ENCODE measurements at regions not wholly inside any gene's neighbourhood (a gene's known extent, or its start where the extent isn't known, plus 50 kb on each side); places are given as distances from the start of the nearest gene placed in this dataset.

- Histone ChIP-seq H3K9ac (ENCODE audit: low read length in 2 of 2) (no peak overlapping the region), H3K27me3 (ENCODE audit: control insufficient read depth in 1 of 2, insufficient read depth in 2 of 2, low read length in 2 of 2) (no peaks in the 10 kb centered on the region), H3K36me3 (ENCODE audit: control insufficient read depth in 2 of 2, insufficient read depth in 2 of 2, low read length in 2 of 2) (no peaks in the 10 kb centered on the region), H3K27ac (ENCODE audit: low read length) (no peak overlapping the region), H3K4me3 (ENCODE audit: low read length in 2 of 2) (no peak overlapping the region), H3K4me1 (ENCODE audit: control insufficient read depth, insufficient read depth, low read length) (no peaks in the 10 kb centered on the region), H3K9me3 (ENCODE audit: control insufficient read depth in 2 of 2, low read length in 2 of 2) (no peaks in the 10 kb centered on the region)
Observed at GRCh38 chr4:3353752-3354454, 61.1 kb downstream of the RGS12 start.

GRCh38 chr4:3354455-3354811 lies 61.6 kb downstream of the RGS12 start:
- H3K27me3 ChIP-seq (ENCODE audit: control insufficient read depth in 1 of 2, insufficient read depth in 2 of 2, low read length in 2 of 2), result no peaks in the 10 kb centered on the region
- H3K36me3 ChIP-seq (ENCODE audit: control insufficient read depth in 2 of 2, insufficient read depth in 2 of 2, low read length in 2 of 2), result no peaks in the 10 kb centered on the region
- no peak overlapping the region for H3K4me3 ChIP-seq (ENCODE audit: low read length in 2 of 2)
- H3K9me3 ChIP-seq (ENCODE audit: control insufficient read depth in 2 of 2, low read length in 2 of 2), result no peaks in the 10 kb centered on the region
- H3K4me1 ChIP-seq (ENCODE audit: control insufficient read depth, insufficient read depth, low read length), result no peaks in the 10 kb centered on the region
- H3K27ac ChIP-seq (ENCODE audit: low read length), result no peak overlapping the region
- no peak overlapping the region for H3K9ac ChIP-seq (ENCODE audit: low read length in 2 of 2)

GRCh38 chr4:3355266-3355748 lies 62.5 kb downstream of the RGS12 start:
- Histone ChIP-seq H3K36me3 (ENCODE audit: control insufficient read depth in 2 of 2, insufficient read depth in 2 of 2, low read length in 2 of 2) (no peaks in the 10 kb centered on the region), H3K27me3 (ENCODE audit: control insufficient read depth in 1 of 2, insufficient read depth in 2 of 2, low read length in 2 of 2) (no peaks in the 10 kb centered on the region), H3K9me3 (ENCODE audit: control insufficient read depth in 2 of 2, low read length in 2 of 2) (no peaks in the 10 kb centered on the region), H3K27ac (ENCODE audit: low read length) (no peak overlapping the region), H3K4me1 (ENCODE audit: control insufficient read depth, insufficient read depth, low read length) (no peaks in the 10 kb centered on the region), H3K4me3 (ENCODE audit: low read length in 2 of 2) (no peak overlapping the region), H3K9ac (ENCODE audit: low read length in 2 of 2) (no peak overlapping the region)

- no peaks in the 10 kb centered on the region for H3K9me3 ChIP-seq (ENCODE audit: control insufficient read depth in 2 of 2, low read length in 2 of 2)
- no peak overlapping the region for H3K4me3 ChIP-seq (ENCODE audit: low read length in 2 of 2)
- no peak overlapping the region for H3K9ac ChIP-seq (ENCODE audit: low read length in 2 of 2)
- no peaks in the 10 kb centered on the region for H3K4me1 ChIP-seq (ENCODE audit: control insufficient read depth, insufficient read depth, low read length)
- no peaks in the 10 kb centered on the region for H3K36me3 ChIP-seq (ENCODE audit: control insufficient read depth in 2 of 2, insufficient read depth in 2 of 2, low read length in 2 of 2)
- no peak overlapping the region for H3K27ac ChIP-seq (ENCODE audit: low read length)
- no peaks in the 10 kb centered on the region for H3K27me3 ChIP-seq (ENCODE audit: control insufficient read depth in 1 of 2, insufficient read depth in 2 of 2, low read length in 2 of 2)
Observed at GRCh38 chr4:3358656-3359055, 65.8 kb downstream of the RGS12 start.

- Histone ChIP-seq H3K4me3 (ENCODE audit: low read length in 2 of 2) (no peak overlapping the region), H3K4me1 (ENCODE audit: control insufficient read depth, insufficient read depth, low read length) (no peaks in the 10 kb centered on the region), H3K9ac (ENCODE audit: low read length in 2 of 2) (no peak overlapping the region), H3K36me3 (ENCODE audit: control insufficient read depth in 2 of 2, insufficient read depth in 2 of 2, low read length in 2 of 2) (no peaks in the 10 kb centered on the region), H3K27ac (ENCODE audit: low read length) (no peak overlapping the region), H3K9me3 (ENCODE audit: control insufficient read depth in 2 of 2, low read length in 2 of 2) (no peaks in the 10 kb centered on the region), H3K27me3 (ENCODE audit: control insufficient read depth in 1 of 2, insufficient read depth in 2 of 2, low read length in 2 of 2) (no peaks in the 10 kb centered on the region)
Observed at GRCh38 chr4:3360777-3361176, 68.0 kb downstream of the RGS12 start.

- Histone ChIP-seq H3K9me3 (ENCODE audit: control insufficient read depth in 2 of 2, low read length in 2 of 2) (no peaks in the 10 kb centered on the region), H3K4me1 (ENCODE audit: control insufficient read depth, insufficient read depth, low read length) (no peaks in the 10 kb centered on the region), H3K4me3 (ENCODE audit: low read length in 2 of 2) (no peak overlapping the region), H3K9ac (ENCODE audit: low read length in 2 of 2) (no peak overlapping the region), H3K36me3 (ENCODE audit: control insufficient read depth in 2 of 2, insufficient read depth in 2 of 2, low read length in 2 of 2) (no peaks in the 10 kb centered on the region), H3K27me3 (ENCODE audit: control insufficient read depth in 1 of 2, insufficient read depth in 2 of 2, low read length in 2 of 2) (no peaks in the 10 kb centered on the region), H3K27ac (ENCODE audit: low read length) (no peak overlapping the region)
Observed at GRCh38 chr4:3361406-3361805, 68.6 kb downstream of the RGS12 start.

- H3K27ac ChIP-seq (ENCODE audit: low read length), result no peak overlapping the region
- no peaks in the 10 kb centered on the region for H3K4me1 ChIP-seq (ENCODE audit: control insufficient read depth, insufficient read depth, low read length)
- H3K9me3 ChIP-seq (ENCODE audit: control insufficient read depth in 2 of 2, low read length in 2 of 2), result no peaks in the 10 kb centered on the region
- H3K36me3 ChIP-seq (ENCODE audit: control insufficient read depth in 2 of 2, insufficient read depth in 2 of 2, low read length in 2 of 2), result no peaks in the 10 kb centered on the region
- H3K27me3 ChIP-seq (ENCODE audit: control insufficient read depth in 1 of 2, insufficient read depth in 2 of 2, low read length in 2 of 2), result no peaks in the 10 kb centered on the region
- no peak overlapping the region for H3K4me3 ChIP-seq (ENCODE audit: low read length in 2 of 2)
- no peak overlapping the region for H3K9ac ChIP-seq (ENCODE audit: low read length in 2 of 2)
Observed at GRCh38 chr4:3361896-3362295, 69.1 kb downstream of the RGS12 start.

- H3K4me3 ChIP-seq (ENCODE audit: low read length in 2 of 2), result no peak overlapping the region
- no peak overlapping the region for H3K27ac ChIP-seq (ENCODE audit: low read length)
- no peaks in the 10 kb centered on the region for H3K27me3 ChIP-seq (ENCODE audit: control insufficient read depth in 1 of 2, insufficient read depth in 2 of 2, low read length in 2 of 2)
- H3K9ac ChIP-seq (ENCODE audit: low read length in 2 of 2), result no peak overlapping the region
- H3K4me1 ChIP-seq (ENCODE audit: control insufficient read depth, insufficient read depth, low read length), result no peaks in the 10 kb centered on the region
- H3K36me3 ChIP-seq (ENCODE audit: control insufficient read depth in 2 of 2, insufficient read depth in 2 of 2, low read length in 2 of 2), result no peaks in the 10 kb centered on the region
- no peaks in the 10 kb centered on the region for H3K9me3 ChIP-seq (ENCODE audit: control insufficient read depth in 2 of 2, low read length in 2 of 2)
Observed at GRCh38 chr4:3362431-3363287, 69.8 kb downstream of the RGS12 start.

- H3K27ac ChIP-seq (ENCODE audit: low read length), result no peak overlapping the region
- no peaks in the 10 kb centered on the region for H3K9me3 ChIP-seq (ENCODE audit: control insufficient read depth in 2 of 2, low read length in 2 of 2)
- no peak overlapping the region for H3K4me3 ChIP-seq (ENCODE audit: low read length in 2 of 2)
- peaks cover 3% of the 10 kb centered on the region for H3K4me1 ChIP-seq (ENCODE audit: control insufficient read depth, insufficient read depth, low read length)
- H3K27me3 ChIP-seq (ENCODE audit: control insufficient read depth in 1 of 2, insufficient read depth in 2 of 2, low read length in 2 of 2), result no peaks in the 10 kb centered on the region
- H3K9ac ChIP-seq (ENCODE audit: low read length in 2 of 2), result no peak overlapping the region
- H3K36me3 ChIP-seq (ENCODE audit: control insufficient read depth in 2 of 2, insufficient read depth in 2 of 2, low read length in 2 of 2), result no peaks in the 10 kb centered on the region
Observed at GRCh38 chr4:3363411-3364141, 70.8 kb downstream of the RGS12 start.

GRCh38 chr4:3364199-3364598 lies 71.4 kb downstream of the RGS12 start:
- no peak overlapping the region for H3K27ac ChIP-seq (ENCODE audit: low read length)
- peaks cover 9% of the 10 kb centered on the region for H3K4me1 ChIP-seq (ENCODE audit: control insufficient read depth, insufficient read depth, low read length)
- no peaks in the 10 kb centered on the region for H3K36me3 ChIP-seq (ENCODE audit: control insufficient read depth in 2 of 2, insufficient read depth in 2 of 2, low read length in 2 of 2)
- H3K9me3 ChIP-seq (ENCODE audit: control insufficient read depth in 2 of 2, low read length in 2 of 2), result no peaks in the 10 kb centered on the region
- no peaks in the 10 kb centered on the region for H3K27me3 ChIP-seq (ENCODE audit: control insufficient read depth in 1 of 2, insufficient read depth in 2 of 2, low read length in 2 of 2)
- no peak overlapping the region for H3K4me3 ChIP-seq (ENCODE audit: low read length in 2 of 2)
- H3K9ac ChIP-seq (ENCODE audit: low read length in 2 of 2), result no peak overlapping the region

Measured in stomach smooth muscle (tissue), 2 donors.